Uterus (tissue), 2 donors: ENCODE measurements at regions not wholly inside any gene's neighbourhood (a gene's known extent, or its start where the extent isn't known, plus 50 kb on each side); places are given as distances from the start of the nearest gene placed in this dataset.

Experiments
- CTCF ChIP-seq, 4 experiments: fragments of 200-600 bp in 2 of 4; fragments of 450-650 bp in 2 of 4; sonication (generic) in 2 of 4; IDR thresholded peaks; one replicate each; pipeline ENCODE4 v1.5.1; 2016 to 2019; ENCODE audit warnings: antibody characterized with exemption in 4 of 4, mild to moderate bottlenecking in 2 of 4, moderate library complexity in 1 of 4
- POLR2A ChIP-seq, 2 donors: fragments of 450-650 bp; IDR thresholded peaks; one replicate each; pipeline ENCODE4 v1.6.1; 2016; ENCODE audit warnings: antibody characterized with exemption in 2 of 2, mild to moderate bottlenecking in 1 of 2, moderate library complexity in 1 of 2

GRCh38 chrX:137352101-137352660 is 213.7 kb upstream of the ZIC3 start:
- TF ChIP-seq CTCF (IDR thresholded peaks at IDR 0.05): no peak
- no peak for TF ChIP-seq POLR2A (IDR thresholded peaks at IDR 0.05)
